ENCODE measurements at regions not wholly inside any gene's neighbourhood (a gene's known extent, or its start where the extent isn't known, plus 50 kb on each side); places are given as distances from the start of the nearest gene placed in this dataset.
"Not testable (repeated sequence)": the region's sequence is repeated elsewhere in the genome, so short reads cannot be mapped to it uniquely, and the experiment has no call there.

GRCh38 chrX:121733514-121733913, 686.1 kb downstream of the GLUD2 start:
- no peak for DNase-seq

- DNase-seq, result no peak
Observed at GRCh38 chrX:121746105-121746504, 698.7 kb downstream of the GLUD2 start.

GRCh38 chrX:121753602-121754001, 706.2 kb downstream of the GLUD2 start:
- DNase-seq, result not testable (repeated sequence)

- DNase-seq, result no peak
Observed at GRCh38 chrX:121754301-121754700, 706.9 kb downstream of the GLUD2 start.

- no peak for DNase-seq
Observed at GRCh38 chrX:121755541-121755940, 708.1 kb downstream of the GLUD2 start.

GRCh38 chrX:121761845-121762244, 714.4 kb downstream of the GLUD2 start:
- DNase-seq, result no peak

GRCh38 chrX:121763671-121764070, 716.3 kb downstream of the GLUD2 start:
- DNase-seq, result no peak

- DNase-seq, result not testable (repeated sequence)
Observed at GRCh38 chrX:121768210-121768609, 720.8 kb downstream of the GLUD2 start.

GRCh38 chrX:121781991-121782390, 734.6 kb downstream of the GLUD2 start:
- no peak for DNase-seq

- no peak for DNase-seq
Observed at GRCh38 chrX:121782544-121782943, 735.1 kb downstream of the GLUD2 start.

- no peak for DNase-seq
Observed at GRCh38 chrX:121782976-121783375, 735.6 kb downstream of the GLUD2 start.

- DNase-seq, result no peak
Observed at GRCh38 chrX:121802881-121803412, 755.5 kb downstream of the GLUD2 start.

- DNase-seq, result no peak
Observed at GRCh38 chrX:121823406-121823805, 776.0 kb downstream of the GLUD2 start.

GRCh38 chrX:121831601-121832000, 784.2 kb downstream of the GLUD2 start:
- DNase-seq, result no peak

- no peak for DNase-seq
Observed at GRCh38 chrX:121832446-121832845, 785.0 kb downstream of the GLUD2 start.

- DNase-seq, result no peak
Observed at GRCh38 chrX:121836000-121836399, 788.6 kb downstream of the GLUD2 start.

GRCh38 chrX:121851033-121851432, 803.6 kb downstream of the GLUD2 start:
- DNase-seq, result no peak

GRCh38 chrX:121853762-121854613, 806.6 kb downstream of the GLUD2 start:
- DNase-seq, result no peak

GRCh38 chrX:121854614-121854911, 807.2 kb downstream of the GLUD2 start:
- DNase-seq, result no peak

- no peak for DNase-seq
Observed at GRCh38 chrX:121858867-121859647, 811.6 kb downstream of the GLUD2 start.

GRCh38 chrX:121863976-121864375, 816.6 kb downstream of the GLUD2 start:
- no peak for DNase-seq

GRCh38 chrX:121864561-121864960, 817.2 kb downstream of the GLUD2 start:
- no peak for DNase-seq

- no peak for DNase-seq
Observed at GRCh38 chrX:121869876-121870477, 822.6 kb downstream of the GLUD2 start.

GRCh38 chrX:121871122-121871521, 823.7 kb downstream of the GLUD2 start:
- no peak for DNase-seq
